HCEC 1CT (cell line): ENCODE measurements at regions not wholly inside any gene's neighbourhood (a gene's known extent, or its start where the extent isn't known, plus 50 kb on each side); places are given as distances from the start of the nearest gene placed in this dataset.

Source experiments
- DNase-seq: peaks from one replicate; pipeline ENCODE4 v3.0.0-alpha.2; 2017

DNA sequence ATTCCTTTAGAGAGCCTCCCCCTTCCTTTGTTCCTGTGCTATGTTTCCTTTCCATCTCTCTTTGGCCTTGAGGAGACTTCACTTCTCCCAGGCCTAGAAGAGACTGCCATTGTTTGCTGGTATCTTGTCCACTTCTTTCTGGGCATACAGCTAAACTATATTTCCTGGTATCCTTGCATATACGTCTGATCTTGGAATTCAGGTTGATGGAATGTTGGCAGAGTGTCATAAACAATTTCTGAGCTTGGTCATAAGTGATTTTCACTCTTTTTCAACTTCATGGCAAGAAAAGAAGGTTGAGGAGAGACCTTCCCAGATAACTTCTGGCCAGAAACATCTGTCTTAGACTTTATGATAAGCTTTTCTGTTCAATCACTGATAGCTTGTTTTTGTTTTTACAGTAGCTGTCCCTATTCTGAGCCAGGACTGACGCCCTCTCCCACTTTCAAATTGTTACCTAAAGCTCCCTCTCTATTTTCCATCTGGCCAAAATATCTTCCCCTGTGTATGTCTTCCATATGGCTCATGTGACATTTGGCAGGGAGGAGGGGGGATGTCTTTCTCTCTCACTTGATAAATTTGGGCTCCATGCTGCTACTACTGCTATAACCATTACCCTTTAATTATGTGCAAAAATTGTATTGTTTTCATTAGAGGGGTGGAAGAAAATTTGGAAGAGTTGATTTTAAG, 457.0 kb downstream of the ADAMTS20 start:
- no peak for DNase-seq

DNA sequence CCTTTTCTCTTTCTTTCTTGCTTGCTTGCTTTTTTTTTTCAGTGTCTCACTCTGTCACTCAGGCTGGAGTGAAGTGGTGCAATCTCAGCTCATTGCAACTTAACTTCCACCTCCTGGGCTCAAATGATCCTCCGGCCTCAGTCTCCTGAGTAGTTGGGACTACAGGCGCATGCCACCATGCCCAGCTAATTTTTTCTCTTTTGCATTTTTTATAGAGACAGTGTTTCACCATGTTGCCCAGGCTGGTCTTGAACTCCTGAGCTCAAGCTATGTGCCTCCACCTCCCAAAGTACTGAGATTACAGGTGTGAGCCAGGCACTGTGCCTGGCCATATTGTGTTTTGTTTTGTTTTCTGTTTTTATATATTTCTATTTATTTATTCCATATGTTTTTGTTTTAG, 461.0 kb downstream of the ADAMTS20 start:
- DNase-seq, result no peak

DNA sequence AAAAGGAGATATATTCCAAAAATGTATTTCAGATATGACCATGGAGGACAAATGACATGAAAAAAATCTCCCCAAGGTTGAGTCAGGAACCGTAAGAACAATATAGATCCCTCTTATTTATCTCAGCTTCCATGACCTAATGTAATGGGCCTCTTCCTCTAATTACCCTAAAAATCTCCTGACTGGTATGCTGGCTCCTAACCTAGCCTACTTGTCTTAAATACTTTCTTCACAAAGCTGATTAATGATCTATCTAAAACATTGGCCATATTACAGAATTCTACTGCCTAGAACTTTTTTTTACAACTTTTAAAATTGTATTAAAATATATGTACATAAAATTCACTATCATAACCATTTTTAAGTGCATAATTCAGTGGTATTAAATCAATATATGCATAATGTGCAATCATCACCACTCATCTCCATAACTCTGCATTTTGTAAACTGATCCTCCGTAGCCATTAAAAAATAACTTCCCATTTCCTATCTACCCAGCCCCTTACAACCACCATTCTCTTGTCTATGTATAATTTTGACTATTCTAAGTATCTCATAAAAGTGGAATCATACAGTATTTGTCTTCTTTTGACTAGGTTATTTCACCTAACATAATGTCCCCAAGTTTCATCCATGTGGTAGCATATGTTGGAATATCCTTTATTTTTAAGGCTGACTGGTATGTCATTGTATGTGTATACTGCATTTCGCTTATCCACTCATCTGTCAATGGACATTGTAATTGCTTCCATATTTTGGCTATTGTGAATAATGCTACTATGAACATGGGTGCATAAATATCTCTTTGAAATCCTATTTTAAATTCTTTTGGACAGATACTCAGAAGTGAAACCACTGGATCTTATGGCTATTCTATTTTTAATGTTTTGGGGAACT, 464.6 kb downstream of the ADAMTS20 start:
- DNase-seq, result no peak

DNA sequence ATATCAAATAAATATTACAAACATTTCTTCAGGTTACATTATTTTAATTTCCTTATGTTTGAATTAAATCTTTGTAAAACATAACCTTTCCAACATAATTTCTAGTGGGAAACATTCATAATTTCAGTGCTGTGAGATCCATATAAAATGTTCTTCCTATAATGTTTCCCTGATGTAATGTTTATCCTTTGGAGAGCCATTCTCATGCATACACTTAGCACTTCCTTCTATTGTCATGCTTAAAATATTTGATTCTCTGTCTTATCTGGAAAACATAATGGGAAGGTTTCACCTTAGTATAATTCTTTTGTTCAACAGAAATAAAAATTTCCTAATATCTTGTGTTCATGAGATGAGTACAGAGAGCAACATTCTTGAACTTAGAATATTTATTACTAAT, 472.5 kb downstream of the ADAMTS20 start:
- no peak for DNase-seq

DNA sequence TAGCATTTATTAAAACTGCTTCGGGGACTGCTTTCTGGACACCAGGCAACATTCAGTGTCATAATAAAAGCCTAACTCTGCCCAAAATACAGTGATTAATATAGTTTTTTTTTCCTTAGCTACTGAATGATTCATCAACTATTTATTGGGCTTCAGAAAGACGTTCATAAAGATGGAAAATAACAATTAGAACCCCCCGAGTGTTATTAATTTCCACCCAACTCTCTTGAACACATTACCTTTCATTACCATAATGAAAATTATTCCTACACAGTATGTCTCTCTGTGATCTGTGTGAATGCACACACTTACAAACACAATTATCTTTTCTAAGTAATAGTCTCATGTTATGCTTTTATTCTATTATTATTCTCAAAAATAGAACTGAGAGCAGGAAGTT, 473.0 kb downstream of the ADAMTS20 start:
- no peak for DNase-seq

DNA sequence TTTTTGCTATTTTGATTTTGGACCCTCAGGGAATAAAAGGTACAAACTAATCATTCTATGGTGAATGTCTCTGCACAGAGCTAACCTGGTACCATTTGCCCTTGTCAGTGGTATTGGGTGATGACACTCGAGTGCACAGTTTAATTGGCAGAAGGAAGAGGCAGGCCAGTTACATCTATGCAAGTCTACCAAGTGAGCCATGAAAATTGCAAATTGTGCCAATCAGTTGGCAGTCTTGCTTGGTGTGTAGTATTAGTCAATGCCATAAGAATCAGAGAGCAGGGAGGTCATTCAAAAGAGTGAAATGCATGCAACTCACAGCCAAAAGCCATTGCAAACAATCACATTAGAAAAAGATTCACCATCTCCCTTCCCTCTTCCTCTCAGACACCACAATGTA, 479.6 kb downstream of the ADAMTS20 start:
- no peak for DNase-seq

DNA sequence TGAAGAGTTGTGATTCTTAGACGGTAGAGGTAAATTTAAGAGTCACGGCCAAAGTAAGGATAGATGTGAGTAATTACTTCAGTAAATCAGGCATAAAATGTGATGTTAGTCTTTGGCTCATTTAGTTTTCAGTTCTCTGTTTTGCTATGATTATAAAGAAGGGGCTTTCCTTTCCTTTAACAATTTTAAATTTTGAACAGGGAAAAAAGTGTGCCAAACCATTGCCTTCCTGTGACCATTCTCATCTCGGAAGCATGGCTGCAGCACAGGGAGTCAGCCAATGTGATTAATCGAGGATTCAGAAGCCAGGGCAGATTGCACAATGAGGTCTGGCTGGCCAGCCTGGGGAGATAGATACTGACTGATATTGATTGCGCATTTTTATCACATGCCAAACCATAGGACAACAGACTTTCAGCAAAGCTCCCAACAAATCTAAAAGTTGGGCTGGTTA, 480.2 kb upstream of the PRICKLE1 start:
- peak; percentile 31 for DNase-seq

DNA sequence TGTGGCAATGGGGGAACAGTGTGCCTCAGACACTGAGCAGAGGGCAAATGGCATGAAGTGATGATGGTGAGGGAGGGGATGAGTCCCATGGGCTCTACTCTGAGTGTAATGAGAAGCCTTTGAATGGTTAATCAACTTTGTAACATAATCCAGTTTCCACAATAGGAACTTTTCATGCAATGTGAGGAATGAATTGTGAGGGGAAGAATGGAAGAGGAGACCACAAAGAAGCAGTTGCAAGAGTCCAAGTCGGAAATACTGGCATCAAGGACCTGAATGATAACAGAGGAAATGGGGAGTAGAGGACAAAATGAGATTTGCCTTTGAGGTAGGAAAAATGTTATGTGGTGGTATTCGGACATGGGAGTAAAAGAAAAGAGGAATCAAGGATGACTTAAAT, 476.9 kb upstream of the PRICKLE1 start:
- no peak for DNase-seq

DNA sequence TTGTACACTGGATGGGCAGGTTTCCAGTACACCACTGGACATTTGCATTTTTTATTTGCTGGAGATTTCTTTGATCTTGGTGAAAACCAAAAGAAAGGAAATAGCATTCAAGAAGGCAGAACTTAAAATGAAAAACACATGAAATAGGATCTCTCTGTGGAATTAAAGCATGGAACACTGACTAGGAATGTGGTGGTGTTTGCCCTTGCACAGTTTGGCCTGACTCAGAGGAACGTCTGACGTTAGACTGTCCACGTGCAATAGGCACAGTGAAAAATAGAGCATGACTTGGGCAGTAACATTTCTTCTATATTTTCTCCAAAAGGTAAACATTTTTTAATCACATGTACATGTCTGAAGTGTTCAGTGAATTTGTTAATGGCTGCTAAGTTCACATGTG, 474.1 kb upstream of the PRICKLE1 start:
- peak; percentile 25 for DNase-seq

DNA sequence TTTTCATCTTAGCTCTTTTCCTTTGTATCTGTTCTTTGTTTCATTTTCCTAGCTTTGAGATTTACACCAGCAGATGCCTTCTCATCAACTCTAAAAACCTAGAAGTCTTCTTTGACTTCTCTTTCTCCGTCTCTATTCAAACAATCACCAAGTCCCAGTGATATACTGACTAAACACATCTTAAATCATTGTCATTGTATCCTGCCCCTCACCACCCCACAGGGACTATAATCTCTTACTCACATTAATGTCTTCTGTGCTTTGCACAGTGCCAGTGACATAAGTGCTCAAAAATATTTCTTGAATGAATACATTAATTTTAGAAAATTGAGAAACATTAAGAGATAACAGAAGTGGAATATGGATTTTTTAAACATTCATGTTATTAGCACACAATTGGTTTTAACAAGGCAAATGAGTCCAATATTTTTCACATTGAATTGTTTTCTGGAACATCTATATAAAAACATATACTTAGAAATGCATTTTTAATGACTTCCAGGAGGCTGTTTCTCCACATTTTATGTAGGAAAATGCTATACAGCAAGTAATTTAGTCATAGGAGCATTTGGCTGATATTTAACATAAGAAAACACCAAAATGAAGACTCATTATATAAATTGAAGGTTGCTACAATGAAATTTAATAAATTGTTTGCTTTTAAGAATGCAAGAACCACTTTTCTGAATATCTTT, 472.8 kb upstream of the PRICKLE1 start:
- DNase-seq, result no peak

DNA sequence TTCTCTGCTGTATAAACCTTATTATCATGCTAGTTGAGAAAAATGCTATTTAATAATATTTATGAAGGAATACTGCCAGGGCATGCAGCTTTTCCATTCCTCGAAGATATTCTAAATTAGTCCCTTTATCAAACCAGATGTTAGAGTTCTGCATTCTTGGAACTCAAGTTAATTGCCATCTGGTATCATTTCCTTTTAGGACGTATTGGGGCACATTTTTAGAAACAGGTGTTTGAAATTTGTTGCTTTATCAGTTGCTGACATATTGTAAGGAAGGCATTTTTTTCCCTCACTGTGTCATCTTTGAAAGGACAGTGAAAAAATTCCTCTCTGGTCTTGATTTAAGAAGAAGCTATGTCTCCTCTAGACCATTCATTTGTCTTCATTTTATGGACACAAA, 471.2 kb upstream of the PRICKLE1 start:
- no peak for DNase-seq

DNA sequence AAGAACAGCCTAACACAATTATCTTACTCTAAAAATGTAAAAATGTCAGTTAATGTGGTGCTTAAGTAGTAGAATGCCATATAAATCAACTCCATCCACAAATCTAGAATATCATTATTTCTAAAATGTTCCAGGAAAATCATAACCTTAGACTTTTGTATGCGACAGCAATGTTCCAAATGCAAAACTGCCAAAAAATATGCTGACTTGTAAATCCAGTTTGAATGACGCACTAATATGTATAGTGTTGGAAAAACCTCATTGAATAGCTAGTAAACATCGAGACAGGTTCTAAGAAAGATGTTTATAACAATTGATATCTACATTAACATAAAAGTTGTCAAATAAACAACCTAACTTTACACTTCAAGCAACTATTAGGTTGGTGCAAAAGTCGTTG, 469.1 kb upstream of the PRICKLE1 start:
- no peak for DNase-seq

DNA sequence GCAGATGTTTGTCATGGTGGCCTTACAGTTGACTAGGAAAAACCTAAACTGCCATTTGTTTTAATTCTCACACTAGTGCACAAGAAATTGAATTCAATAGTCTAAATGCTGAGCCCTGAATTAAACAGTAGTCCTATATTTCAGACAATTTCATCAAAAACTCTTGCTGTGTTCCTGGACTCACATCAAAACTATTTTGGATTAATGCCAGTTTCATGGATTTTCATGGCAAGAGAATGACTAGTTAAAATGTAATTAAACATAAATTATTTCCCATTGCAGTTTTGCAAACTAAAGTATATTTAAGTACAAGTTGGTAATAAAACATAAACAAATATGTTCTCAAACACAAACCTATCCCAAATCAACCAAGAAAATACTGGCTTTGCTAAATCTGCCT, 468.0 kb upstream of the PRICKLE1 start:
- no peak for DNase-seq

DNA sequence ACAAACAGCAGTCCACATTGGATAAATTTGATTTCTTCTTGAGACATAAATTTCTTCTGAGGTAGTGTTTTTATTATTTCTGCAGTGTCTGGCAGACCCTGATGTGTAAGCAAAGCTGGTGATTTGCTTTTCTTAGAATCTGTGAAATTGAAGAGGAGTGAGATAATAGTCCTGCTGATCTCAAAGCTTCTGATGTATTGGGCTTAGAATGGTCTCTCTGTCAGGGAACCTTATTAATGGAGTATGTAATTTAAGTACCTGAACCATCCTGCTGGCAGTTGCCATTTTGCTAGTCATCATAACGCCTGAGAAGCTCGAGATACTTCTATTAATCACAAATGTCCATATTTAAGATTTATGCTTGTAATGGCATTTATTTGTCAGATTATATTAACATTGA, 464.5 kb upstream of the PRICKLE1 start:
- DNase-seq, result no peak

DNA sequence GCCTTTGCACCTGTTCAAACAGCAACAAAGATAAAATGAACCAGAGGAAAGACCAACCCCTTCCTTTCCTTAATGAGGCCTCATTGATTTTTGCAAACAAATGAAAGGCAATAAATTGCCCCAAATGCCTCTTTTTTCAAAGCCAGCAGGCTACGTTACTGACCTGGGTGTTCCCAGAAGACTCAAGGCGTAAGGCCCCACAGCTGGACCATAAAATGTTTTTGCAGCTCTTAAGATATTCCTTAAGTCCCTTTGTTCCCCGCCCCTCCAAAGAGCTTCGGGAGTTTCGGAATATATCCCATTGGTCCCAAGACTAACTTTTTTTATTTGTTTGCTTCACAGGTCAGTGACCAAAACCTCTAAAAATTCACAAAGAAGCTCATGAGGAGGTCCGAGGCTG, 462.9 kb upstream of the PRICKLE1 start:
- DNase-seq, result no peak

DNA sequence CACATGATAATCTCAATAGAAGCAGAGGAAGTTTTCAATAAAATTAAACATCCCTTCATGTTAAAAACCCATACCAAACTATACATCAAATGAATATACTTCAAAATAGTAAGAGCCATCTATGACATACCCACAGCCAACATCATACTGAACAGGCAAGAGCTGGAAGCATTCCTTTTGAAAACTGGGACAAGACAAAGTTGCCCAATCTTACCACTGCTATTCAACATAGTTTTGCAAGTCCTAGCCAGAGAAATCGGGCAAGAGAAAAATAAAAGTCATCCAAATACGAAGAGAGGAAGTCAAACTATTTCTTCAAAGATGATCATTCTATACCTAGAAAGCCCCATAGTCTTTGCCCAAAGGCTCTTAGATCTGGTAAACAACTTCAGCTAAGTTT, 454.7 kb upstream of the PRICKLE1 start:
- DNase-seq, result no peak

DNA sequence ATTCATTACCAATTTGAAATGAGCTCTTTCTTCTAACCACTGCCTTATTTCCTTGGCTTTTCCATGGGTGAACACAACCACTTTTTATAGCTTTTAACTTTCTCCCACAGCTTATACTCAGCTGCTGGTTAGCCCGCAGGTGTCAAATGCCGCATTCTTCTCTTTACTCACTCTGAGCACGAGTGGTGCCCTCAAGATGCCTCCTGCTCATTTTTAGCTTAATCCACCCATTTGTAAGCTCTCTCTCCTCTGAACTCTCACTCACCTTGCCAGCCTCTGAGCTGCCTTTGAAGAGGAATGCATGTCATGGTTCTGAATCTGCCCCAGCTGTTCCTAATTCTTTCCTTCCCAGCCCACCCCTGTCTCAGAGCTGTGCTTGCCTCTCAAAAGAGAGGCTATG, 449.4 kb upstream of the PRICKLE1 start:
- DNase-seq, result no peak

DNA sequence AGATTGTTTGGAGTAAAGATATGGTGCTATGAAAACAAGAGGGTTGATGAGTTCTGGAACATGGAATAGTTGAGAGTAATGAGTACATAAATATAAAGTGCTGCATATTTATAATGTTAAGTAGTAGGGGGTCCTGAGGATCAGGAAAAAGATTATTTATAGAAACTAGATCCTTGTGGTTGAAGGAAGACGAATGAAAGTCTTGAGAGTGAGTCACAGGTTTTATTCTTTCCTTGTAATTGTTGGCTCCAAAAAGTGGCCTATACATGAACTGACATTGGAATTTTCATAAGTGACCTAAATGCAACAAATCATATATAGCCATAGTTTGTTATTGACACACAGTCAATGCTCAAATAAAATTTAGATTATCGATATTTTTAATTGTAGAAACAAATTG, 440.4 kb upstream of the PRICKLE1 start:
- DNase-seq, result no peak

DNA sequence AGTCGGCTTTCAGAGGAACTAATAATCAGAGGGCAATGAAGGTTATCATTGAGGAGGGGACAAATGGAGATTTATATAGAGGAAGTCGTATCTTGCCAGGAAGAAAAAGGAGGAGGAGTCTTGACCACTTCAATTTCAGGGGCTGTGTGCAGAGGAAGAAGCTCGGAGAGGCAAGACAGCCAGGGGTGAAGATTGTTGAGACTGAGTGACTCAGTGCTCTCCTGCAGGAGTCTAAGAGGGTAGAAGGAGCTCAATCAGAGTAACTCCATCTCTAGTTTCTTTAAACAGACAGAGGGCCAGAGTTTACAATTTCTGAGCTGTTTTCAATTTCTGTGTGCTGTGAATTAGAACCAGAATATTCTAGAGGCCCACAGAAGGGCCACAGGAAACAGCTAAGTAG, 439.3 kb upstream of the PRICKLE1 start:
- DNase-seq, result no peak

DNA sequence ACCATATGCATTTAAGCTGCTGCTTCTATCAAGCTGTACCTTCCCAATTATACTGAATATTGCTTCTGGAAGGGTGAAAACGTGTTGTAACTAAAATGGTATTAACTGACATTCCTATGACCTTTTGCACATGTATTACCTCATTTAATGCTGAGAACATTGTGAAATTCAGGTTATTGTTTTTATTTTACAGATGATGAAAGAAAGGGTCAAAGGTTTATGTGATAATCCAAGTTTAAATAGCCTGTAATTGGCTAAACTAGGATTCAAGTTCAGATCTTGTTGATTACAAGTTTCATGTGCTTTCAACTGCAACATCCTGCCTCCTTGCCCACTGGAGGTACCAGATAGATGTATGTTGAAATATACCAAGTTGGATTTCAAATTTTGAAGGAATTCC, 433.3 kb upstream of the PRICKLE1 start:
- DNase-seq, result no peak

DNA sequence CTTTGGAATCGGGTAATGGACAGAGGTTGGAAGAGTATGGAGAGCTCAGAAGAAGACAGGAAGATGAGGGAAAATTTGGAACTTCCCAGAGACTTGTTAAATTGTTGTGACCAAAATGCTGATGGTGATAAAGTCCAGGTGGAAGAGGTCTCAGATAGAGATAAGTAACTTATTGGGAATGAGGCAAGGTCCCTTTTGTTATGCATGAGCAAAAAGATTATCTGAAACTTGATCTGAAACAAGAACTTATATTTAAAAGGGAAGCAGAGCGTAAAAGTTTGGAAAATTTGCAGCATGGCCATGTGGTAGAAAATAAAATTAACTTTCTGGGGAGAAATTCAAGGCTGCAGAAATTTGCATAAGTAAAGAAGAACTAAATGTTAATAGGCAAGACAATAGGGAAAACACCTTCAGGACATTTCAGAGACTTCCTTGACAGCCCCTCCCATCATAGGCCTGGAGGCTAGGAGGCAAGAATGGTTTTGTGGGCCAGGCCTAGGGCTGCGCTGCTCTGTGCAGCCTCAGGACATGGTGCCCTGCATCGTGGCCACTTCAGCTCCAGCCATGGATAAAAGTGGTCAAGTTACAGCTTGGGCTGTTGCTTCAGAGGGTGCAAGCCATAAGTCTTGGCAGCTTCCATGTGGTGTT, 425.7 kb upstream of the PRICKLE1 start:
- DNase-seq, result no peak

DNA sequence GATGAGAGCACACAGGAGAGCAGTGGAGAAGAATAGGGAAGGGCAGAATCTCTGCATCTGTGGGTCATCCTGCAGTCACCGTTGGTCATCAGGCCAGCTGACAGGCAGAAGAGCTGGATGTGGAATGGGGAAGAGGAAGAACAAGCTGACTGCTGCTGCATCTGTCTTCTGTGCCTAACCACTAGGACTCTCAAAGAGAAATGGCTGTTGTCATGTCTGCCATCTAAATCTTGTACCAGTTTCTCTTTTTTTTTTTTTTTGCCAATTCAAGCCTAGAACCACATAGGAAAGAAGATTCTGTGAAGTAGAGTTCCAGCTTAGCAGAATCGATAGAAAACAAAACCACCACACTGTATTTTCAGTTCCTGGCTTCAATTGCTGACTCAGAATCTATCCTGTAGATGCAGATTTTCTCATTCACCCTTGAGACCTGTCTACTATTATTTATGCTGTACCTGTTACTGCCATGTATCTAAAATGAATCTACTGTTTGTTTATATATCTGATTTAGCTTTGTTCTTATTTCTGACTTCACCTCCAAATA, 421.9 kb upstream of the PRICKLE1 start:
- DNase-seq, result no peak

DNA sequence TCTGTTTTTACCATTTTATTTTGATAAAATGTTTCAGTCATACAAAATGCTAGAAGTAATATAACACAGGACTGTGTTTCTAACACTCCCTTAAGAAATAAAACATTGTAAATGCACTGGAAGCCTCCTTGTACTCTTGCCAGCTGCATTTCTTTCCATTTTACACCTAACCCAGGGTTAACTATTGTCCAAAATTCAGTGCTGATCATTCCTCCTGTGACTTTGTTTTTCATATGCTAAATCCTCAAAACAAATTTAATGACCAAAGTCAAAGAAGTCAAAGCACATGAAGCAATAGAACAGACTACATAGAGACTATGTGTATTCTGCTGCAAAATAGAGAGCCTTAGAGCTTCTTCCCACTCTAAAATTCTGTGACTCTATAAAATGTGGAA, 420.3 kb upstream of the PRICKLE1 start:
- no peak for DNase-seq
